Activated CD4-positive, CD25-positive, alpha-beta regulatory T cell treated with anti-CD3 and anti-CD28 coated beads, Interleukin-2, amount 50 U/mL, for 16 hours (primary cell): ENCODE measurements at regions not wholly inside any gene's neighbourhood (a gene's known extent, or its start where the extent isn't known, plus 50 kb on each side); places are given as distances from the start of the nearest gene placed in this dataset.
A peak's percentile ranks its signal among the peaks of the same experiment; 100 is the strongest.

Experiments used
- DNase-seq: peaks from one replicate; pipeline ENCODE4 v3.0.0-alpha.2; 2020; ENCODE audit warnings: low read depth, low spot score

GRCh38 chr1:9419369-9420041 is 119.8 kb upstream of the SLC25A33 start:
- DNase-seq = no peak

DNA sequence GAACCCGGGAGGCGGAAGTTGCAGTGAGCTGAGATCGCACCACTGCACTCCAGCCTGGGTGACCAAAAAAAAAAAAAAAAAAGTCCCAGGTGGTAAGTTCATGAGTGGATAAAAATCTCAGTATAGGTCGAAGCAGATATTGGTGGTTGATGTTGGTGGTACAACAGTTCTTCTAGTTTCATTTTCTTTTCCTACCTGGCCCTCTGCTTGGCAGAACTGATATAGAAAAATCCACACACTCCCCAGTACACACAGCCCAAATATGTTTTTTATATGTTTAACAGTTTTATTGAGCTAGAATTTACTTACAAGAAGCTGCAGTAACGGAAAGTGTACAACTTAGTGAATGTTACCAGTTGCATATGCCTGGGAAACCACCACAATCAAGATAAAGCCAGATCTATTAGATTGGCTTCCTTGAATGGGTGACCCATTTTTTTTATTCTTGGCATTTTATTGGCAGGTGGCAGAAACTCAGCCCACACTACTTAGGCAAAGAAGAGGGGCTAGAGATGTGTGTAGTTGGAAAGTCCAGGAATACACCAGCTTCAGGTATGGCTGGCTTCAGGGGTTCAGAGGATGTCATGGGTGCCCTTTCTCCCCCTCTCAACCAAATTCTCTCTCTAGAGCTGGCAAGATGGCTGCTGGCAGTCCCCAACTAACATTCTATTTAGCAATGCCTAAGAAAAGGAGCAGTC is 118.3 kb upstream of the SLC25A33 start:
- no peak for DNase-seq

DNA sequence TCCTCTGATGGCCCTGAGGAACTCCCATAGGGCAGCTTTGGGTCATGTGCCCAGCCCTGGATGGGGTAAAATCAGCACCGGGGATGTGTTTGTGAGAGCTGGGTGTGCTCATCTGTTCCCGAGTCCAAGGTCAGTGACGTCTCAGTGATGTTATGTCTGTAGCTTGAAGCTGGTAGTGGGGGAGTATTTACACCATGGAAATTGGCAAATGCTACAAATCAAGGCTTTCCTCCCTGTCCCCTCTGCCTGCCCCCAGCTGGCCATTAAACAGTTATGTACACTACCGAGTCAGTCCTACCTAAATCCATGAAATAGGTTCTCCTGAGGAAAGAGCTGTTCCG is 117.8 kb upstream of the SLC25A33 start:
- no peak for DNase-seq

DNA sequence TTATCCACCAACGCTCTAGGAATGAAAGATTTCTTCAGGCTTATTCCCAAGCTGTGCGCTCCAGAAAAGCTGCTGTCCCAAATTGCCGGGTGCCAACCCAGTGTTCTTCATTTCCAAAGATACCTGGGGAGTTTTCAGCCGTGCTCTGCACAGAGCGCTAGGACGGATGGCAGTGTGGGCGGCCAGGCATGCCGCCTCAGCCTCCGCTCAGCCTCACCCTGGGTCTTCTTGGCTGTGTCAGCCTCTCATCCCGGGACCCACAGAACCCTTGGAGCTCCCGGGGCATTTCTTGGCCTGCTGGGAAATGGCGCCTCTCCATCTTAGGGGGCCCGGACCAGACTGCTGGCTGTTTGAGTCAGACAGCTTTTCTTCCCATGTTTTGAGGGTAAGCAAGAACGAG is 116.9 kb upstream of the SLC25A33 start:
- DNase-seq = no peak

DNA sequence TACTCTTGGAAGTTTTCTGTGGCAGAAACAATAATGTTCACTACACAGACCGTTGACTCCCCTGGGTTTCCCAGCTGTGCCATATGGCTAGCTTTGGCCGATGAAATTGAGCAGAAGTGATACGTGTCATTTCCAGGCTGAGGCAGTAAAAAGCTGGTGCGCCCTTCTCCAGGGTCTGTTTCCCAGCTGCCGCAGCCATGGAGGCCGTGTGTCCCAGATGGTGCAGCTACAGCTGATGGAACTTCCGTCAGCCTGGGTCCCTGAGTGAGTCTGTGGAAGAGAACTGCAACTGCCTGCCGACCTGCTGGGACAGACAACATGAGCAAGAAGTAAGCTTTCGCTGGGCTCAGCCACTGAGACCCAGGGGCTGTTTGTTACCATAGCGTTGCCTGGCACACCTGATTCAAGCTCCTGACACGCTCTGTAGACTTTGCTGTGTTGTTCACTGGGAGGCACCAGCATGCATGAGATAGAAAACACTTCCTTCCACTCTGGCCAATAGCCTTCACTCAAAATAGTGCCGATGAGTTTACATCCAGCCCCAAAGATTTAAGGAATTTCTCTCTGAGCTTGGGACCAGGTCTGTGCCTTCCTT is 116.3 kb upstream of the SLC25A33 start:
- no peak for DNase-seq

DNA sequence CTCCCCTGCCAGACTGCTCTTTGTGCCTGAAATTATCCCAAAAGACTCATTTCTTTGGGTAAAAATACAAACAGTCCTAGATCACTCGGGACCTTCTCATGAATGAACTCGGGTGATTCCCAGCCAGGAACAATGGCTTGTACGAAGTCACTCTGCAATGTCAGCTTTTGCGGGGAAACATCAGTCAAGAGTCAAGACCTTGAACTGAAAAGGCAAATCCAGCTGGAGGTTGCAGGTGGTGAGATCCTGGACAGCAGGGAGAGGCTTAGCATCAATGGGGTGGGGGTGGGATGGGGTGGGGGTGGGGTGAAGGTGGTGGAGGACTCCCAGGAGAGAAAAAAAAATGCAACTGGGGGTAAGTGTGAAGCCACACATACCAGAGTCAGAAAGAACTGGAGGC is 115.0 kb upstream of the SLC25A33 start:
- no peak for DNase-seq

DNA sequence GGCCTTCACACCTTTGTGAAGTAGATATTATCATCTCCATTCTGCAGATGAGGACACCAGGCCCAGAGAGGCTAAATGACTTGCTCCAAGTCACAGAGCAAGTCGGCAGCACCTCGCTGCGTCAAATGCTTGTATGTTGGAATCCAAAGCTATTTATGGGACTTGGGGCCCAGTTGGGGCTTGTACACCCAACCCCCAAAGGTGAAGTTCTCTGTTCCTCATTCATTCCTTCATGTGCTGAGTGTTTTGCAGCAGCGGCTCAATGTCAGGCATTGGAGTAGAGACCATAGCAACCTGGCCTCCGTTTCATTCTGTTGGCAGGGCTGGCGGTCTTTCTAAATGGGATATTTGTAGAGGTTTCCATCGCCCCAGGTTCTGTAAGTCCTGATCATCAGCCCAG is 113.4 kb upstream of the SLC25A33 start:
- no peak for DNase-seq

DNA sequence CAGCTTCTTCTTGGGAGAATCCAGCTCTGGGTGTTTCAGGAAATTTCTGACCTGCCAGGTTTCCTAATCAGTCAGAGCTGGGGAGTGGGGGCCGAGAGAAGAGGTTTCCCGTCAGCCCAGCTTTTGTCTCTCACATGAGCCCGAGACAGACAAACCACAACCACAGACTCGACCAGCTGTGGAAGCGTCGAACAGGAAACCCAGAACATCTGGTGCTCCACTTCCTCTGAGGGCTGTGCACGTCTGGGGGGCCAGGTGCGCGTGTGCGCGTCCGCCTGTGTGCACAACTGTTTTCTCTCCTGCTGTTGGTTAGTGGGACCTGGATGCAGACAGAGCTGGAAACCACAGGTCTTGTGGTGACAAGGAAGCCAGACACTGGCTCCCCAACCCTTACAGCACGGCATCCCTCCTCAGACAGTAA is 113.0 kb upstream of the SLC25A33 start:
- DNase-seq = peak; percentile 57

- no peak for DNase-seq
These were observed 111.9 kb upstream of the SLC25A33 start for GRCh38 chr1:9427388-9427787.

DNA sequence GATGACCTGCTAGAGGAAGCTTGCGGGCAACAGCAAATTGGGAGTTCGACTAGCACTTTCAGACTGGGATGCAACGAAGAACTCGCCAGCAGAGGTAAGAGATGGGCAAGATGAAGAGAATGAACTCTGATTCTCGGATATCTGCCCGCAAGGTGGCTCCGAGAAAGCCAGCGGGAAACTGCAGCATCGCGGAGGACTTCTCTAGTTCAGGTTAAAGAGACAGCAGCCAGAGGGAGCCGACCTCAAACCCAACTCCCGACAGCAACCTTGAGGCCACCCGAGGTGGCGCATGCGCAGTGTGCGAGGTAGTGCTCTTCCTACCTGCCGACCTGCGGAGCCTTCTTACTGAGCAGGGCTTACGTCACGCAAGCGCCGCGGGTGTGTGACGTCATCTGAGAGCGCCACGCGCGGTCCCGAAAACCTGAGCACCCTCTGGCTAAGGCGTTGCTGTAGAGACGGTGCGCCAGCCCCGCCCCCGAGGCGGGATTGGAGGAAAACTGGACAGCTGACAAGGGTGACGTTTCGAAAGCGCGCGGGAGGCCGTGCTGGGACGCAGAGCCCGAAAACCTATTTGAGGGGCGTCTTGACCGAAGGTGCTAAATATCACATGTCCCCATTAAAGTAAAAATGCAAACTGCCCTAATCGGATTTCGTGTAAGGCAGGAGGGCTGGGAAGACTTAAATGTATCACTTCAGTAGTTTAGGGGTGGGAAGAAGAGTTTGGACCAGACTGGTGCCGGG is 110.5 kb upstream of the SLC25A33 start:
- DNase-seq = peak; percentile 99

GRCh38 chr1:9429342-9429711 is 109.9 kb upstream of the SLC25A33 start:
- no peak for DNase-seq

GRCh38 chr1:9434247-9435152 is 104.8 kb upstream of the SLC25A33 start:
- no peak for DNase-seq

DNA sequence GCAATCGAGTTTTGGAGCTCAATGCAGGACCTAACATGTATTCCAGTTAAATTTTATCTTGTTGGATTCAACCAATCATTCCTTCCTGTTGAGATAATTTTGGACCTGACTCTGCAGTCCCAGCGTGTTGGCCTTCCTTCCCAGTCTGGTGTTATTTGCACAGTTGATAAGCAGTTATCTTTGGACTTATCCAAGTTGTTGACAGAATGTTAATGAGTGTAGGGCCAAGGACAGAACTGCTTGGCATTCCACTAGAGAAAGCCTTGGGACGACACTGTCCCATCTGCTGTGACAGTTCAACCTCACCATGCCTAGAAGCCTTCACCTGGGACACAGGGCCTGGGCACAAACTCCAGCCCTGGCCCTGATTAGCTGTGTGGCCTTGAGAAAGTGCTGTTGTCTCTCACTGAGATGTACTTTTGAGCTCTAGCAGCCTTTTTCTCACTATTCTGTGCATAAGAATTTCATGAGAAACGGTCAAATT is 104.1 kb upstream of the SLC25A33 start:
- DNase-seq = no peak

- no peak for DNase-seq
These were observed 103.2 kb upstream of the SLC25A33 start for GRCh38 chr1:9435854-9436640.

- DNase-seq = no peak
These were observed 101.3 kb upstream of the SLC25A33 start for GRCh38 chr1:9437961-9438430.

DNA sequence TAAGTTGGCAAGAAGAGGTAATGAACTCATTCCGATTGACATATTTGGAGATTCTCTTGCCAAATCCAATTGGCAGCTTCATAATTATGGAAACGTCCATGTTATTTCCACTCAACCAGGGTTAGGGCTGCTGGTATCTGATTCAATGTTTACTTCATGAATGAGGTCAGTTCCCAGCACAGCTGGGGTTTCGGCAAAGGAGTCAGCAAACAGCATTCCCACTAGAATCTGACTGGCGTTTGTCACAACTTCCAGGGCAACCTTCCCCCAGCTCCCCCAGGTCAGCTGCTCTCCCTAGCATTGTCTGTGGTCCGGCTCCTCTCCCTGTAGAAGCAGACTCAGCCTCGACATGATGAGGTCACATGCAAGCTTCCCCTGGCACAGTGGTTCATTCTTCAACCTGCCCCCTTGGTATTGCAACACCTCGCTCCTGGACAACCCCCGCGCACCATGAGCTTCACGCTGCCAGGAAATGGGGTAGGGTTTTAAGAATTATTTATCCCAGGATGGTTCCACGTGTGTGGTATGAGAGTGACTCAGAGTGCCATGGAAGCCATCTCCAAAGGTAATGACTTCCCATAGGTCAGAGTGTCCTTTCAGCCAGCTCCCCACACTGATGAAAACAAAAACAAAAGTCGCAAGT is 100.7 kb upstream of the SLC25A33 start:
- DNase-seq = no peak

GRCh38 chr1:9439074-9439761 is 100.0 kb upstream of the SLC25A33 start:
- DNase-seq = no peak

DNA sequence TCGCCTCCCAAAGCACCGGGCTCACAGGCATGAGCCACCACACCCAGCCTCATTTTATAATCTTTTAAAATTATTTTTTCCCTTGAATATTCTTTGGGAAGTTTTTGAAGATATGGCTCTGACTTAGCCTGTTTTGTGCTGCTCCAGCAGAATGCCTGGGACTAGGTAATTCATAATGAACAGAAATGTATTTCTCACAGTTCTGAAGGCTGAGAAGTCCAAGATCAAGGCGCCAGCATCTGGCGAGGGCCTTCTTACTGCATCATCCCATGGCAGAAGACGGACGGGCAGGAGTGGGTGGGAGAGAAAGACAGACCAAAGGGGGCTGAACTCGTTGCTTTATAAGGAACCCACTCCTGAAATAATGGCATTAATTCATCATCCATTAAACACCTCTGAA is 99.0 kb upstream of the SLC25A33 start:
- no peak for DNase-seq

- no peak for DNase-seq
These were observed 98.5 kb upstream of the SLC25A33 start for GRCh38 chr1:9440763-9441194.
